ENCODE measurements at regions not wholly inside any gene's neighbourhood (a gene's known extent, or its start where the extent isn't known, plus 50 kb on each side); places are given as distances from the start of the nearest gene placed in this dataset.

GRCh38 chr6:24990944-24991809, 55.4 kb upstream of the RIPOR2 start:
- DNase-seq (ENCODE audit: low spot score) (no peak), ATAC-seq (no peak; the same call in 1 of the 2 replicates)
- H3K27ac Mint-ChIP-seq = no peak overlapping the region
- peaks cover 51% of the 10 kb centered on the region for H3K36me3 Mint-ChIP-seq
- ChIA-PET POLR2A (interaction anchor here (0.5 to 1.1 kb wide), 2 partner anchors 55 to 291 kb away, joined by 3 to 4 read pairs; no protein-coding TSS in a partner anchor), CTCF (interaction anchor here (0.5 to 3.8 kb wide), 47 partner anchors 11 to 246 kb away, joined by 3 to 98 read pairs (median 6); partner anchors contain the start of gene RIPOR2)
- H3K9me3 Mint-ChIP-seq = peaks cover 50% of the 10 kb centered on the region
- no peak overlapping the region for H3K4me3 Mint-ChIP-seq
- no peak for TF ChIP-seq TEAD4 (CRISPR knock-in tag; IDR thresholded peaks at IDR 0.05)
- TF ChIP-seq CTCF (IDR thresholded peaks at IDR 0.05) = no peak
- no peak for TF ChIP-seq FOXK1 (CRISPR knock-in tag; IDR thresholded peaks at IDR 0.05)
- no peak for TF ChIP-seq SOX15 (CRISPR knock-in tag; IDR thresholded peaks at IDR 0.05)
- TF ChIP-seq FOXJ3 (CRISPR knock-in tag; IDR thresholded peaks at IDR 0.05; ENCODE audit: borderline replicate concordance) = no peak
- no peak for TF ChIP-seq E2F5 (CRISPR knock-in tag; IDR thresholded peaks at IDR 0.05)
- no peak for TF ChIP-seq ZNF671 (CRISPR knock-in tag; IDR thresholded peaks at IDR 0.05)
- TF ChIP-seq ZNF219 (CRISPR knock-in tag; IDR thresholded peaks at IDR 0.05; ENCODE audit: borderline replicate concordance) = no peak
- TF ChIP-seq STAT6 (CRISPR knock-in tag; conservative IDR thresholded peaks at IDR 0.05; ENCODE audit: low read depth) = no peak
- no peak for TF ChIP-seq NFYB (CRISPR knock-in tag; conservative IDR thresholded peaks at IDR 0.05; ENCODE audit: low read depth)
- TF ChIP-seq TP53 (CRISPR knock-in tag; IDR thresholded peaks at IDR 0.05) = no peak
- TF ChIP-seq NR1H2 (CRISPR knock-in tag; IDR thresholded peaks at IDR 0.05) = no peak
- no peak for TF ChIP-seq ZNF396 (CRISPR knock-in tag; IDR thresholded peaks at IDR 0.05; ENCODE audit: borderline replicate concordance)
- TF ChIP-seq MLX (CRISPR knock-in tag; IDR thresholded peaks at IDR 0.05) = no peak
- no peak for TF ChIP-seq NR2C2 (CRISPR knock-in tag; IDR thresholded peaks at IDR 0.05)
- no peak for TF ChIP-seq ZNF425 (CRISPR knock-in tag; conservative IDR thresholded peaks at IDR 0.05)
- TF ChIP-seq NFATC4 (CRISPR knock-in tag; IDR thresholded peaks at IDR 0.05) = no peak
- TF ChIP-seq ESRRA (CRISPR knock-in tag; IDR thresholded peaks at IDR 0.05; ENCODE audit: borderline replicate concordance) = no peak
- TF ChIP-seq RORB (CRISPR knock-in tag; IDR thresholded peaks at IDR 0.05) = no peak
- no peak for TF ChIP-seq ETV6 (CRISPR knock-in tag; IDR thresholded peaks at IDR 0.05)
- peaks cover 2% of the 10 kb centered on the region; the same call in 1 of the 2 replicates for H3K27me3 Mint-ChIP-seq (ENCODE audit: low read depth)
- peaks cover 13% of the 10 kb centered on the region for H3K4me1 Mint-ChIP-seq

All from WTC11 (cell line).